HCT116 (cell line): ENCODE measurements at regions not wholly inside any gene's neighbourhood (a gene's known extent, or its start where the extent isn't known, plus 50 kb on each side); places are given as distances from the start of the nearest gene placed in this dataset.

Experiments used
- ATAC-seq: fragments of 200-7000 bp; cut with Tn5 transposase; 2 replicates; pipeline ENCODE4 v1.9.1; 2020; ENCODE audit warnings: mild to moderate bottlenecking, moderate library complexity
- BruUV-seq: library from RNA; stranded (reverse); fragments of 400-500 nt; replicated peaks from 2 replicates; lab custom pipeline; 2021; lab: Mats Ljungman, UMichigan
- CTCF ChIA-PET: fragments of 300-600 bp; sonication (Branson Sonifier 250); formaldehyde crosslinking; loops from one replicate; lab custom pipeline; 2021; ENCODE audit warnings: antibody characterized with exemption; lab: Charles Lee
- POLR2A ChIA-PET: fragments of 300-600, 350-600 bp; sonication (Branson Sonifier 250); formaldehyde crosslinking; loops from one replicate; lab custom pipeline; 2021; ENCODE audit warnings: antibody characterized with exemption; lab: Charles Lee
- RAD21 ChIA-PET, 2 experiments: fragments of 300-600 bp; sonication (Branson Sonifier 250); formaldehyde crosslinking; loops; one replicate each; lab custom pipeline; 2023; ENCODE audit warnings: low total read pairs in 2 of 2; ENCODE audit not compliant: uncharacterized antibody in 2 of 2, unreplicated experiment in 2 of 2, low non-redundant PET in 1 of 2; lab: Charles Lee
- DNase-seq: peaks from one replicate; pipeline ENCODE4 v3.0.0-alpha.2; 2010; ENCODE audit warnings: low read depth, low spot score
- H2AFZ ChIP-seq: fragments of 200-600 bp; shearing (Covaris generic), sonication (generic); 2 replicates; pipeline ENCODE4 v1.6.1; 2017; ENCODE audit warnings: low read depth, mixed run types, mixed read lengths, antibody characterized with exemption, low read length; ENCODE audit not compliant: poor library complexity, severe bottlenecking
- H3K27ac ChIP-seq: 2 replicates; pipeline ENCODE4 v1.5.1; 2012; ENCODE audit warnings: low read depth, low read length
- H3K27me3 ChIP-seq: fragments of 200-600 bp; sonication (generic); 2 replicates; pipeline ENCODE4 v1.6.1; 2016; ENCODE audit warnings: mixed run types, low read length, mixed read lengths; ENCODE audit not compliant: insufficient read depth
- H3K36me3 ChIP-seq, 2 experiments: fragments of 200-500 bp in 1 of 2; fragments of 200-600 bp in 1 of 2; sonication (Bioruptor generic) in 1 of 2; sonication (generic) in 1 of 2; 2 replicates each; pipeline versions ENCODE4 v1.5.1 to v1.6.1; 2014 to 2016; ENCODE audit warnings: low read length in 2 of 2, inconsistent platforms in 1 of 2, mixed read lengths in 1 of 2, mixed run types in 1 of 2; ENCODE audit not compliant: insufficient read depth in 2 of 2, control insufficient read depth in 1 of 2
- H3K4me1 ChIP-seq, 2 experiments: fragments of 200-600 bp in 1 of 2; sonication (generic) in 1 of 2; 2 replicates each; pipeline versions ENCODE4 v1.5.1 to v1.6.1; 2012 to 2017; ENCODE audit warnings: low read length in 2 of 2, inconsistent platforms in 1 of 2, mild to moderate bottlenecking in 1 of 2, mixed read lengths in 1 of 2, mixed run types in 1 of 2, moderate library complexity in 1 of 2; ENCODE audit not compliant: insufficient read depth in 2 of 2, control insufficient read depth in 1 of 2
- H3K4me2 ChIP-seq: fragments of 200-600 bp; sonication (generic); 2 replicates; pipeline ENCODE4 v1.6.1; 2017; ENCODE audit warnings: mixed run types, low read length, mixed read lengths
- H3K4me3 ChIP-seq, 2 experiments: fragments of 200-600 bp in 1 of 2; sonication (generic) in 1 of 2; replicated peaks in 1 of 2; 2 replicates each; pipeline ENCODE4 v1.5.1; 2011 to 2016; ENCODE audit warnings: low read length in 2 of 2, control low read depth in 1 of 2, low read depth in 1 of 2, mild to moderate bottlenecking in 1 of 2, mixed read lengths in 1 of 2, mixed run types in 1 of 2
- H3K79me2 ChIP-seq: fragments of 200-600 bp; sonication (generic); 2 replicates; pipeline ENCODE4 v1.6.1; 2017; ENCODE audit warnings: mild to moderate bottlenecking, mixed run types, low read length, moderate library complexity, mixed read lengths; ENCODE audit not compliant: insufficient read depth
- H3K9ac ChIP-seq: fragments of 200-600 bp; sonication (generic); 2 replicates; pipeline ENCODE4 v1.6.1; 2016; ENCODE audit warnings: low read length, mixed read lengths
- H3K9me2 ChIP-seq: fragments of 200-600 bp; sonication (generic), shearing (Covaris generic); 2 replicates; pipeline ENCODE4 v1.6.1; 2017; ENCODE audit warnings: mixed run types, mild to moderate bottlenecking, moderate library complexity; ENCODE audit not compliant: insufficient read depth
- H3K9me3 ChIP-seq, 2 experiments: fragments of 200-500 bp in 1 of 2; fragments of 200-600 bp in 1 of 2; sonication (Bioruptor generic) in 1 of 2; sonication (generic) in 1 of 2; 2 replicates each; pipeline ENCODE4 v1.6.1; 2014 to 2017; ENCODE audit warnings: low read length in 2 of 2, mixed read lengths in 2 of 2, inconsistent platforms in 1 of 2, low read depth in 1 of 2, mild to moderate bottlenecking in 1 of 2, mixed run types in 1 of 2, moderate library complexity in 1 of 2; ENCODE audit not compliant: control insufficient read depth in 1 of 2, insufficient read depth in 1 of 2
- H4K20me1 ChIP-seq: fragments of 200-600 bp; sonication (generic), shearing (Covaris generic); 2 replicates; pipeline ENCODE4 v1.6.1; 2017; ENCODE audit warnings: mixed run types, mild to moderate bottlenecking, moderate library complexity; ENCODE audit not compliant: insufficient read depth
- CBX3 ChIP-seq: IDR thresholded peaks from 2 replicates; pipeline ENCODE4 v1.6.1; 2012; ENCODE audit warnings: low read depth
- CEBPB ChIP-seq: IDR thresholded peaks from 2 replicates; pipeline ENCODE4 v1.6.1; 2012; ENCODE audit warnings: low read depth
- CTCF ChIP-seq, 3 experiments: fragments of 200-600 bp in 1 of 3; sonication (generic) in 1 of 3; IDR thresholded peaks in 2 of 3; conservative IDR thresholded peaks in 1 of 3; 2 replicates each; pipeline ENCODE4 v1.5.1; 2012 to 2017; ENCODE audit warnings: low read depth in 2 of 3, low read length in 2 of 3, antibody characterized with exemption in 1 of 3, borderline replicate concordance in 1 of 3, control low read depth in 1 of 3, mild to moderate bottlenecking in 1 of 3, mixed read lengths in 1 of 3, mixed run types in 1 of 3, moderate library complexity in 1 of 3; ENCODE audit not compliant: insufficient read depth in 1 of 3
- EGR1 ChIP-seq: IDR thresholded peaks from 2 replicates; pipeline ENCODE4 v1.6.1; 2012; ENCODE audit warnings: low read depth
- ELF1 ChIP-seq: IDR thresholded peaks from 2 replicates; pipeline ENCODE4 v1.6.1; 2012; ENCODE audit warnings: low read depth, borderline replicate concordance
- EZH2phosphoT487 ChIP-seq: fragments of 200-600 bp; IDR thresholded peaks from 2 replicates; pipeline ENCODE4 v1.6.1; 2018; ENCODE audit warnings: antibody characterized with exemption, borderline replicate concordance
- FOSL1 ChIP-seq: IDR thresholded peaks from 2 replicates; pipeline ENCODE4 v1.6.1; 2012; ENCODE audit warnings: low read depth
- JUND ChIP-seq: IDR thresholded peaks from 2 replicates; pipeline ENCODE4 v1.6.1; 2012
- POLR2A ChIP-seq: IDR thresholded peaks from 2 replicates; pipeline ENCODE4 v1.7.0; 2011; ENCODE audit warnings: borderline replicate concordance; ENCODE audit not compliant: insufficient read depth, insufficient read length; ENCODE audit errors: extremely low read depth
- POLR2AphosphoS5 ChIP-seq: IDR thresholded peaks from 2 replicates; pipeline ENCODE4 v1.6.1; 2011; ENCODE audit warnings: mild to moderate bottlenecking, low read depth, low read length, moderate library complexity
- RAD21 ChIP-seq: IDR thresholded peaks from 2 replicates; pipeline ENCODE4 v1.6.1; 2012; ENCODE audit warnings: low read depth, mild to moderate bottlenecking
- SIN3A ChIP-seq: IDR thresholded peaks from 2 replicates; pipeline ENCODE4 v1.6.1; 2012; ENCODE audit warnings: low read depth
- SRF ChIP-seq: IDR thresholded peaks from 2 replicates; pipeline ENCODE4 v1.6.1; 2012; ENCODE audit warnings: low read depth
- YY1 ChIP-seq: IDR thresholded peaks from 2 replicates; pipeline ENCODE4 v1.6.1; 2011; ENCODE audit warnings: low read length, low read depth, moderate library complexity, mild to moderate bottlenecking; ENCODE audit not compliant: insufficient replicate concordance; ENCODE audit errors: extremely low read depth
- ZNF274 ChIP-seq: fragments of 200-500 bp; sonication (Bioruptor generic); IDR thresholded peaks from 2 replicates; pipeline ENCODE4 v1.6.1; 2014; ENCODE audit warnings: mild to moderate bottlenecking, low read depth, low read length, inconsistent platforms
- intact Hi-C: fragments of 100-400 bp; cut with micrococcal nuclease; formaldehyde crosslinking; loops from 2 replicates; pipeline ENCODE4 v1.10.0; 2022
- TF ChIP-seq, protein P1 (sequence below): IDR thresholded peaks from 2 replicates; pipeline ENCODE4 v1.6.1; 2012
- TF ChIP-seq, protein P2 (sequence below): IDR thresholded peaks from 2 replicates; pipeline ENCODE4 v1.6.1; 2011; ENCODE audit warnings: mild to moderate bottlenecking, low read length, moderate library complexity; ENCODE audit not compliant: insufficient replicate concordance; ENCODE audit errors: extremely low read depth

DNA sequence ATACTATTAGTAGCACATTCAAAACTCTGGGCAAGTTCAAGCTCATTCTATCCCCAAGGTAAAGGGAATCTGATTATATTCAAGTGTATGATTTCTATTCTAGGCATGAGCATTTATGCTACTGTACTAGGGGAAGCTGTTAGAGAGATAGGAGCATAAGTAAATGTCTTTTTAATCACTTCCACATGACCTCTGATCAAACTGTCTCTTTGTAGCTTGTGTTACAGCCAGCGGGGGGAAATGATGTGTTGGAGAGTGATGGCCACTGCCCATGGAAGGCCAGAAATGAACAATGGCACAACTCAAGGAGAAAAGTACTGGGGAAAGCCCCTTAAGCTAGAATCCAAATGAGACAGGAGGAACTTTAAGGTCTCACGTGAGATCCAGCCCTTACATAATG, 894.9 kb upstream of the CDH2 start:
- no peak overlapping the region for H3K4me3 ChIP-seq
- no peaks in the 10 kb centered on the region for H4K20me1 ChIP-seq
- H3K4me1 ChIP-seq: no peaks in the 10 kb centered on the region
- intact Hi-C loops: no loop called here
- H3K27me3 ChIP-seq: no peaks in the 10 kb centered on the region
- CTCF ChIA-PET: no interaction called here
- H2AFZ ChIP-seq: no peak overlapping the region
- H3K36me3 ChIP-seq: no peaks in the 10 kb centered on the region
- no peaks in the 10 kb centered on the region for H3K9me2 ChIP-seq
- RAD21 ChIA-PET: no interaction called here
- no peak overlapping the region for H3K27ac ChIP-seq
- no peak for TF ChIP-seq SIN3A
- TF ChIP-seq EGR1: no peak
- TF ChIP-seq, protein P1, sequence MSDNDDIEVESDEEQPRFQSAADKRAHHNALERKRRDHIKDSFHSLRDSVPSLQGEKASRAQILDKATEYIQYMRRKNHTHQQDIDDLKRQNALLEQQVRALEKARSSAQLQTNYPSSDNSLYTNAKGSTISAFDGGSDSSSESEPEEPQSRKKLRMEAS: no peak
- TF ChIP-seq SRF: no peak
- TF ChIP-seq, protein P2, sequence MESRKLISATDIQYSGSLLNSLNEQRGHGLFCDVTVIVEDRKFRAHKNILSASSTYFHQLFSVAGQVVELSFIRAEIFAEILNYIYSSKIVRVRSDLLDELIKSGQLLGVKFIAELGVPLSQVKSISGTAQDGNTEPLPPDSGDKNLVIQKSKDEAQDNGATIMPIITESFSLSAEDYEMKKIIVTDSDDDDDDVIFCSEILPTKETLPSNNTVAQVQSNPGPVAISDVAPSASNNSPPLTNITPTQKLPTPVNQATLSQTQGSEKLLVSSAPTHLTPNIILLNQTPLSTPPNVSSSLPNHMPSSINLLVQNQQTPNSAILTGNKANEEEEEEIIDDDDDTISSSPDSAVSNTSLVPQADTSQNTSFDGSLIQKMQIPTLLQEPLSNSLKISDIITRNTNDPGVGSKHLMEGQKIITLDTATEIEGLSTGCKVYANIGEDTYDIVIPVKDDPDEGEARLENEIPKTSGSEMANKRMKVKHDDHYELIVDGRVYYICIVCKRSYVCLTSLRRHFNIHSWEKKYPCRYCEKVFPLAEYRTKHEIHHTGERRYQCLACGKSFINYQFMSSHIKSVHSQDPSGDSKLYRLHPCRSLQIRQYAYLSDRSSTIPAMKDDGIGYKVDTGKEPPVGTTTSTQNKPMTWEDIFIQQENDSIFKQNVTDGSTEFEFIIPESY: no peak
- no peak for TF ChIP-seq CEBPB
- TF ChIP-seq FOSL1: no peak
- no peak for TF ChIP-seq CBX3
- no peak for TF ChIP-seq ZNF274
- no peak for TF ChIP-seq POLR2A
- TF ChIP-seq ELF1: no peak
- no peak for TF ChIP-seq EZH2phosphoT487
- TF ChIP-seq RAD21: no peak
- no peak for TF ChIP-seq JUND
- TF ChIP-seq POLR2AphosphoS5: no peak
- TF ChIP-seq YY1: no peak
- no peak for TF ChIP-seq CTCF (IDR thresholded peaks at IDR 0.05 in 2 of 3, conservative IDR thresholded peaks at IDR 0.05 in 1 of 3; ENCODE audit: borderline replicate concordance in 1 of 3, insufficient read depth in 1 of 3, low read depth in 2 of 3, low read length in 2 of 3)
- no peaks in the 10 kb centered on the region for H3K79me2 ChIP-seq
- ATAC-seq (no peak), DNase-seq (no peak)
- BruUV-seq: no TSS peak
- H3K9ac ChIP-seq: no peak overlapping the region
- POLR2A ChIA-PET: no interaction called here
- no peak overlapping the region for H3K4me2 ChIP-seq
- H3K9me3 ChIP-seq: no peaks in the 10 kb centered on the region; a peak in 1 of 4 replicates
